OCI-LY1 (cell line): ENCODE measurements at regions not wholly inside any gene's neighbourhood (a gene's known extent, or its start where the extent isn't known, plus 50 kb on each side); places are given as distances from the start of the nearest gene placed in this dataset.

Experiments
- CTCF ChIP-seq: fragments of 200-600 bp; sonication (generic), shearing (Covaris generic); IDR thresholded peaks from 2 replicates; pipeline ENCODE4 v1.5.1; 2017; ENCODE audit warnings: mild to moderate bottlenecking, antibody characterized with exemption, low read length, moderate library complexity, mixed read lengths
- EZH2 ChIP-seq: fragments of 200-600 bp; sonication (generic), shearing (Covaris generic); IDR thresholded peaks from 2 replicates; pipeline ENCODE4 v1.8.0; 2017; ENCODE audit warnings: borderline replicate concordance, mixed run types, mild to moderate bottlenecking, antibody characterized with exemption, low read length, moderate library complexity, mixed read lengths

DNA sequence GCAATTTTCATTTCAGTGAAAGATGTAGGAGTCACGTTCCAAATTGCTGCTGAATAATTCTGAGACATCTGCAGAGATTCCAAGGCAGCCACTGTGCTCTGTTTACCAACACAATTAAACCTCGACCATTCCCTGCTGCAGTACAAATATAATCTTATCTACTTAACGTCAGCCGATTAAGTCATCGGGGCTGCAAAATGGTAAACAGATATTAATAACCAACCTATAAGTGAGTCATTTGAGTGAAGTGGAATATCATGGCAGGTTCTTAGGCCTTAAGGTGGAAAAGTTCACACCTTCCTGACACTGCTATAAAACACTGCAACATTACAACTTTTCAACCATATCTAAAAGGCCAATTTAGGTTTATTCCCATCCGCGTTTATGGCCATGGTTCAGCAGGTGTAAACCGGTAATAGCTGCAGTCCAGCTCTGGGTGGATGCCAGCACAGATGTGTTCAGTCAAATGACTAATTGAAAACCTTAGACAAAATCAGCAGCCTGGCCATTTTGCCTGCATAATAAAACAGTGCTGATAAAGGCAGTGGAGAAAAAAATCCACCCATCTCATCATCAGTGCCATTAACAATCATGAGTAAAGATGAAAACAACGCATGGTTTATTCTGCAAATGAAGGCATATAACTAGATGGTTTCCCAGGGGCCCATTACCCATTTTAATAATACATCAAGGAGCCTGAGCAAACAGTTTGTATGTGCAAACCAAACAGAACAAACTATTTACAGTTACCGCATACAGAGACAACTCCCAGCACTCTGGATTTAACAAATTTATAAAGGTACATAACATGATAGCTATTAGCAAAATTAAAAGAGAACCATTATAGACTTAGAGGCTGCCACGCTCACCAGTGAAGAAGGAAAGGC lies 202.9 kb upstream of the IRX3 start:
- TF ChIP-seq CTCF, result no peak
- no peak for TF ChIP-seq EZH2
